ENCODE measurements at regions not wholly inside any gene's neighbourhood (a gene's known extent, or its start where the extent isn't known, plus 50 kb on each side); places are given as distances from the start of the nearest gene placed in this dataset.

DNA sequence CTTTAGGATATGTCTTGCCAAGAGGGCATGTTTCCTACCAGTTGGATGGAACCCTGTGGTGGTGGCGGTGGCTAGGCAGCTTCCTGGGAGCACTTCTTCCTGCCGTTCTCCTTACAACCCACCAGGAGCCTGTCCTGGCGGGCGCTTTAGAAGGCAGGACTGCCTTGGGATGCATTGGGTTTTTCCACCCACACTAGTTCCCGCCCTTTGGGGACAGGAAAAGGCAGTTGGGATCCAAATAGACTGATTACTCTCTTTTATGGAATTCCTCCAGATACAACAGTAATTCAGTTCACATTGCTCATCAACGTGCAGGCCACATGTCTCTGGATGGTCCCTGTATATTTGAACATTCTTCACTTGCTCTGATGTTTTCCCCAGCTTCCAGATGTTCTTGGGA is 305.7 kb upstream of the SSTR1 start:
- DNase-seq: no peak

DNA sequence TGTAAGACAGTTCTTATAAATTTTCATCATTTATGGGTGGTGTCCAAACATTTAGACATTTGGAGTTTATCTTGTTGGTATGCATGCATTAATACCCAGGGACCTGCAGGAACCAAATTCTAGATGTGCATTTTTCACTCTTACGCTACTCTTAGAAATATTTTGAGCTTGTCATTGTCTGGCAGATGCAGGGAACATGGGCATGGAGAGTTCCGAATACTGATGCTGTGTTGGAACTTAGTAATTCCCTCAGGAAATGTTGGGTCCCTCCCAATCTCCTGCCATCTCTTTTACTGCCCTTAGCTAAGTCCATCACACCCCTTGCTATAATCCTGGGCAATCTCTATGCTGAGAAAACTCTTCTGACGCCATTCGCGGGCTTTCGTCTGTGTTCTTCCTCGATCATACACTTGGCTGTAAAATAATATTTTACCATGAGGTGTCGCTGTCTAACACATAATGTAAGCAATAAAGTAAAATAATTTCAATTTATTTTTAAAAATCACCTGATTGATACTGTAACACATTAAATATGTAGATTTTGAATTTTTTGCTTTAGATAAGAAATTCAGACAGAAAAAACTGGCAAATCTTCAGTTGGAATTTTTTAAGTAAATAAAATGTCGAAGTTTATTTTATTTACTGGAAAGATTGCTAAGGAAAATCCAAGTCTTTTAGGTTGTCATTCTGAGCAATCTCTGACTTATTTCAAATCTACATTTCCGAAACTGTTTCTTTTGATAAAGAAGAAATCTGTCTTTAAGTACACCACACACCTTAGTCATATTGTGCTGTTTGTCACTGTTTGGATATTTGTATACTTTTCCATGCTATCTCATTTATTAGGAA is 304.1 kb upstream of the SSTR1 start:
- DNase-seq: no peak

DNA sequence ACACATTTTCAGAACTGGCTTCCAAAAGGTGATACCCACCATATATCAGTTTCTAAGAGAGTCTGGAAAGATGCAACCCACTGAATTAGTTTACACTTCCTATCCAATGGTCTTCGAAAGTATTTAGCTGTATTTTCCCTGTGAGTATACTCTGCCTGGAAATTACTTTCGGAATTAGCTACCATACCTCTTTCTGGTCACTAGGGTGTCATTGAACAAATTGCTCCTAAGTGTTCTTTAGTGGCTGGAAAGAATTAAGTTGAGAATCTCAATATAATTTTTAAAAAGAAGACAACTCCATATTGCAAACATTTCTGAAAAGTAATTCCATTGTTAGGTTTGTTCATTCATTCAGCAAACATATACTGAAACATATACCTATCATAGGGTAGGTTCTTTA is 283.1 kb upstream of the SSTR1 start:
- DNase-seq: no peak

DNA sequence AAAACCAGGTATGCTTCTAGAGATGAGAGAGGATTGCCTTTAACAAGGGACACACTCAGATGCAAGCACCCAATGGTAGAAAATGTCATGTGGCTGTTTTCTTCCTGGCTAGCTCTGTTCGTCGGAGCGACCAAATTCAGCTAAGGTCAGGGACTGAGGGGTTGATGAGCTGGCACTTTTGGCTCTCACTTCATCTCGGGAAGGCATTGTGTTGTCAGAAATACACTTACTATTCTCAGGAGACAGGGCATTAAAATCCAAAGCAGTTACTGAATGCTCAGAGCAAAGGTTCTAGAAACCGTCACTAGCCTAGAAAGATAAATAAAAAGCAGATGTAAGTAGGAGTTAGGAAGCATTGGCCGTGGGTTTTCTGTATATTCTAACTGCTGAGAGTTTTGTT is 275.7 kb upstream of the SSTR1 start:
- DNase-seq: no peak

GRCh38 chr14:37932481-37932880 is 275.2 kb upstream of the SSTR1 start:
- no peak for DNase-seq

DNA sequence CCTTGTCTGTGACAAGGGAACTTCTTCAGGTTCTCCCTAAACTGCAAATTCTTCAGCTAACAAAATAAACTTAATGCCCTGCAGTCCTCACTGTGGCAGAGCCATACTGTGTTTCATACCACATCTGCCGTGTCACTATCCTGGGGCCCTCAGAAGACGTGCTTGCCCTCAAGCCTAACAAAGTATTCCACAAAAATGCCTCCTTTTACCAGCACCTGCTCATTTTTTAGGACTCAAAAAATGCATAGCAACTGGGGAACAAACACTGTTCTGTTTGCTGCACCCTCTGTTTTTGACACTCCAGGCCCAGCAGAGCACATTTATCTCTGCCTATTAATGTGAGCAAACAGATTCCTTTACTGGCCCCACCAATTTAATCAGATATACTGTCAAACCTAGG is 270.7 kb upstream of the SSTR1 start:
- no peak for DNase-seq

- DNase-seq: no peak
Measured at GRCh38 chr14:37939442-37940028, 268.2 kb upstream of the SSTR1 start.

DNA sequence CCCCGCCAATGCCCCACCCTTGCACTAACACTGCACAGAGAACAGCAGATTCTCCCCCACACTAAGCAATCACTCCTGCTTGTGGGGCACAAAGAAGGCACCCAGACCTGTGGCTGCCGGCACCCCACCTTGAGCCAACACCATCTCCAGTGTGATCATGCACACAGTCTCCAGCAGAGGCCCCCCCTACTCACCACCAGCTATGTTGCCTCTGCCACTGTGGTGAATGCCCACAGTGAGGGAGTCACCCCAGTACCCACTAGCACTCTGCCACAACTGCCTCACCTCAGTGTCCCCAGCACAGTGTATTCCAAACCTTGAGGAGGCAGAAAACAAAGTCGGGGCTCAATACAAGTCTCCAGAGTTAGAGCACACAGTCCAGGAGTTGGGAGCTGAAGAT is 261.7 kb upstream of the SSTR1 start:
- no peak for DNase-seq

DNA sequence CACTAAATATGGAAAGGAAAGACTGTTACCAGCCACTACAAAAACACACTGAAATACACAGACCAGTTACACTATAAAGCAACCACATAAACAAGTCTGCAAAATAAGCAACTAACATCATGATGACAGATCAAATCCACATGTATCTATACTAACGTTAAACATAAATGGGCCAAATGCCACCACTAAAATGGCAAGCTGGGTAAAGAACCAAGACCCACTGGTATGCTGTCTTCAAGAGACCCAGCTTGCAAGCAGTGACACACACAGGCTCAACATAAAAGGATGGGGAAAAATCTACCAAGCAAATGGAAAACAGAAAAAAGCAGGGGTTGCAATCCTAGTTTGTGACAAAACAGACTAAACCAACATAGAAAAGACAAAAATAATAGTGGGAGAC is 260.9 kb upstream of the SSTR1 start:
- DNase-seq: no peak

DNA sequence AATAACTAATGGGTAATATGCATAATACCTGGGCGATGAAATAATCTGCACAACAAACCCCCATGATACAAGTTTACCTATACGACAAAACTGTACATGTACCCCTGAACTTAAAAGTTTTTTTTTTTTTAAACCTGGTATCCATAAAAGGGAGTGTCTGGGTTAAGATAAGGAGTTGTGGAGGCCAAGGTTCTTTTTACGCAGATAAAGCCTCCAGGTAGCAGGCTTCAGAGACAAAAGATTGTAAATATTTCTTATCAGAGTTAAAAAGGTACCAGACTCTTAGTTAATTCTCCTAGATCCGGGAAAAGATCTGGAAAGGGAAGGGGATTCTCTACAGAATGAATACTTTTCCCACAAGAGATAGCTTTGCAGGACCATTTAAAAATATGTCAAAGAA is 259.4 kb upstream of the SSTR1 start:
- no peak for DNase-seq

- DNase-seq: no peak
Measured at GRCh38 chr14:37968664-37969240, 239.0 kb upstream of the SSTR1 start.

GRCh38 chr14:37969511-37969979 is 238.2 kb upstream of the SSTR1 start:
- DNase-seq: no peak

GRCh38 chr14:37970696-37971095 is 237.0 kb upstream of the SSTR1 start:
- no peak for DNase-seq

GRCh38 chr14:37972941-37973887 is 234.5 kb upstream of the SSTR1 start:
- no peak for DNase-seq

DNA sequence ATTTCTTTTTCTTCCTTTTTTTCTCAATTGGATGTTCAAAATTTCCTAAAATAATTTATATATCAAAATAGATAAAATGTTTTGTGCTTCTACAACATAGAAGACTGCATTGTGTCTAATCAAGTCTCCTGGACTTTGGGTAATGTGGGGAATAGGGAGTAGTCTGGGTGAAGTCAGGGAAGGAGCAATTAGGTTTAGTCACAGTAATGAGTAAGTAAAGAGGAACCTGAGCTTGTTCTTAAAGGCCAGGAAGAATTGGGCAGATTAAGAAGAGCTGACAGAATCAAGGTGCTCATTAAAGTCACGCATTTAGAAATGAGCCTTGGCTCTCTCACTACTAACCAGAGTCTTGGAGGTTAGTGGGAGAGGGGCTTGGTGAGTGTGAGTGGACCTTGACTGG is 233.3 kb upstream of the SSTR1 start:
- no peak for DNase-seq

GRCh38 chr14:37977481-37977880 is 230.2 kb upstream of the SSTR1 start:
- DNase-seq: no peak

DNA sequence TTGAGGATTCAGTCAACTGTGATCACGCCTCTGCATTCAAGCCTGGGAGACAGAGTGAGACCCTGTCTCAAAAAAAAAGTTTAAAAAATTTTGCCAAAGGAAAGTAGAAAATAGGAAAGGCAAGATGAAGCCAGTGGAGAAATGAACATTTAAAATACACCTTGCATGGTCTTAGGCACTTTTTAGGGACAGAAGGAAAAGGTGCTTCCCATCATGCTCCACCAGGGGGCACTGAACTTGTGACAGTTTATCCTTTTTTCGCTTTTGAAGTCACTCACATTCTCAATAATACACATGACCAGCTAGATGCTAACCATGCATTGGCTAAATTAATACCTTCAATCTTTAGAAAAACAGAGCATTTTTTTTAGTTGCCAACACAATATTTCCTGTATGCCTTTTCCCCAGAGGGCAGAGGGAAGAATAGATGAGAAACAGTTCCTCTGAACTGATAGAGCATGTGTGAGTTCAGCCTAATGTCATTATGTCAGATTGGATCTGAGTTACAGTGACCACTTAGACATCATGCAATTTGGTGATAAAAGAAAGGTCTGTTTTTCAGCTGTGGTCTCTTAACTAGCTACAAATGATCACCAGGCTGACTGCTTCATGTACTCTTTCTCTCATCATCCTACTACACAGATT is 221.8 kb upstream of the SSTR1 start:
- peak; percentile 51 for DNase-seq

DNA sequence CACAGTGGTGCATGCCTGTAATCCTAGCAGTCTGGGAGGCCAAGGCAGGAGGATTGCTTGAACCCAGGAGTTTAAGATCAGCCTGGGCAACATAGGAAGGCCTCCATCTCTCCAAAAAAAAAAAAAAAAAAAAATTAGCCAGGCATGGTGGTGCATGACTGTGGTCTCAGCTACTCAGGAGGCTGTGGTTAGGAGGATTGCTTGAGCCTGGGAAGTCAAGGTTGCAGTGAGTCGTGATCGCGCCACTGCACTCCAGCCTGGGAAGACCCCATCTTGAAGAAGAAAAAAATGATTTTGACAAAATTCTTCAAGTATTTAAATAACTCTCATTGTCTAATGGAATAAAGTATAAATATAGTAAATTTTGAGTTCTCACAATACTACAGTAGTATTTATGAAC is 219.2 kb upstream of the SSTR1 start:
- no peak for DNase-seq

DNA sequence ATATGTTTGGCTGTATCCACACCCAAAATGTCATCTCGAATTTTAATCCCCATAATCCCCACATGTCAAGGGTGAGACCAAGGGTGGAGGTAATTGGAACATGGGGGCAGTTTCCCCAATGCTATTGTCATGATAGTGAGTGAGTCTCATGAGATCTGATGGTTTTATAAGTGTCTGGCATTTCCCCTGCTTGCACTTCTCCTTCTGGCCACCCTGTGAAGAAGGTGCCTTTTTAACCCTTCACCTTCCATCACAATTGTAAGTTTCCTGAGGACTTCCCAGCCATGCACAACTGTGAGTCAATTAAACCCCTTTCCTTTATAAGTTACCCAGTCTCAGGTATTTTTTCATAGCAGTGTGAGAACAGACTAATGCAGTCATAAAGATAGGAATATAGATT is 216.7 kb upstream of the SSTR1 start:
- no peak for DNase-seq

DNA sequence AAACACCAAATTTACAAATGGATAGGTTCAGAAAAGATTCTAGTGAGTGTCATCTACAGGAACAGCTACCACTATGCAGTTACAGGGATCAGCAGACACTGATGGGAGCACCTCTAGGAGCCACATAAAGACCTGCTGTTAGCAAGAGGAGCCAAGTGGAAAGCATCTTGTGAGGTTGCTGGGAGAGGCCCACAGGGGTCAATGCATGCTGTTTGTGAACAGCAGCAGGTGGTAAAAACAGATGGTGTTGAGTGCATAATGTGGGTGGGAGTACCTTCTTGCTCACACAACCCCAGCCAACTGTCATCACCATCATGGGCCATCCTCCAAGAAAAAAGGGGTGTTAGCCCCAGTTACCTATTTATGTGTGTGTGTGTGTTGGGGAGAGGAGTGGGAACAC is 215.2 kb upstream of the SSTR1 start:
- no peak for DNase-seq

- no peak for DNase-seq
Measured at GRCh38 chr14:37994846-37995372, 212.8 kb upstream of the SSTR1 start.

- no peak for DNase-seq
Measured at GRCh38 chr14:37997017-37997416, 210.7 kb upstream of the SSTR1 start.

Measured in activated gamma-delta T cell treated with Interleukin-2 at 50 U/mL for 16 hours (primary cell).